Thymus (tissue), 11 donors: ENCODE measurements at regions not wholly inside any gene's neighbourhood (a gene's known extent, or its start where the extent isn't known, plus 50 kb on each side); places are given as distances from the start of the nearest gene placed in this dataset.

Experiments
- DNase-seq, 9 donors: peaks; one replicate each; pipeline ENCODE4 v3.0.0-alpha.2; 2013; ENCODE audit warnings: low spot score in 9 of 9, low read depth in 6 of 9, missing footprints in 1 of 9
- H3K27ac ChIP-seq, 2 donors: one replicate each; pipeline ENCODE4 v1.5.1; 2013; ENCODE audit warnings: control low read depth in 1 of 2, low read depth in 1 of 2, low read length in 1 of 2, mild to moderate bottlenecking in 1 of 2, moderate library complexity in 1 of 2
- H3K27me3 ChIP-seq, 2 donors: one replicate each; pipeline ENCODE4 v1.5.1; 2013; ENCODE audit warnings: low read length in 1 of 2; ENCODE audit not compliant: control insufficient read depth in 2 of 2, insufficient read depth in 1 of 2
- H3K36me3 ChIP-seq, 2 donors: one replicate each; pipeline ENCODE4 v1.5.1; 2013; ENCODE audit warnings: low read length in 1 of 2, mild to moderate bottlenecking in 1 of 2, moderate library complexity in 1 of 2; ENCODE audit not compliant: control insufficient read depth in 2 of 2, insufficient read depth in 2 of 2
- H3K4me1 ChIP-seq, 2 donors: one replicate each; pipeline ENCODE4 v1.5.1; 2013; ENCODE audit warnings: low read length in 2 of 2; ENCODE audit not compliant: control insufficient read depth in 2 of 2, insufficient read depth in 2 of 2
- H3K4me3 ChIP-seq, 2 donors: one replicate each; pipeline ENCODE4 v1.5.1; 2013; ENCODE audit warnings: low read length in 2 of 2, control low read depth in 1 of 2, mild to moderate bottlenecking in 1 of 2
- H3K9me3 ChIP-seq, 2 donors: one replicate each; pipeline ENCODE4 v1.5.1; 2013; ENCODE audit warnings: low read length in 1 of 2, mild to moderate bottlenecking in 1 of 2; ENCODE audit not compliant: control insufficient read depth in 2 of 2, insufficient read depth in 1 of 2
- WGBS: extraction: QIAGEN DNeasy Blood & Tissue Kit; methylation state at CpG from one replicate; pipeline ENCODE4 v1.1.7; 2013; 5-methylcytosine and 5-hydroxymethylcytosine counted together
- donor health status: healthy.

DNA sequence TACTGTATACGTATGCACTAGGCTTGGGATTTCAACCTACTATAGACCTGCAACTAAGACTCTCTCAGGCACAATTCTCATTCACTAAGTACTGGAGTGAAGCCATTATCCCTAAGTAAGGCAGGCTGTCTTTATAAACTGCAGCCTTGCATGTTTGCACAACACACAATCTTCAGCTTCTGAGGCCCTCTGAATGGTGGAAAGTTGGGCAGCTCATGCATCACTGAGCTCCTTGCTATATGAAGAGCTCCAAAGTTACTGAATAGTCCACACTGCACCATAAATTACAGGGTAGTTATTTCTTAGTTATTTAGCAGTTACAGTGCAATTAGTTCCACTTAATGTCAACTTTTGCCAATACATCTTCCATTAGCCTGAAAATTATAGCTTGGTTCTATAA lies 384.6 kb downstream of the BRINP1 start:
- WGBS: 94% methylated on average over 1 of the region's 1 CpG
- no peak overlapping the region for H3K27ac ChIP-seq

DNA sequence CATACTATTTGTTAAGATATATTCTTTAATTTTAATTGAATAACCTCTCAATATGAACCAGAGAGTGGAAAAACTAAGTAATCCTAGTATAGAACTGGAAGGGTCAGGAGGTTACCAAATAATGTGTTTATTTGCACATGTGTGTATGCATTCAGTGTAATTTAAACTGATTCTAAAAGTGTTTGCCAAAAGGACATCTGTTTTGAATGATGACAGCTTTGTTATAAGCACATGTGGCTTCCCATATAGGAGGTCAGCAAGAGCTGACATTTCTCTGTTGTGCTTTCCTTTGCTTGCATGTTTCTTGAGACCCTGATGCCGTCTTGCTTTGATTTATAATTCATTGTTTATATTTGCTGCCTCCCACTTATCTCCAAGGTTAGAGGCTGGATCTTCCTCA lies 383.4 kb downstream of the BRINP1 start:
- H3K9me3 ChIP-seq: no peaks in the 10 kb centered on the region
- WGBS: 82% methylated on average over 1 of the region's 1 CpG

More for the DNA sequence above, 384.6 kb downstream of the BRINP1 start:
- no peaks in the 10 kb centered on the region for H3K4me1 ChIP-seq
- H3K9me3 ChIP-seq: no peaks in the 10 kb centered on the region
- no peaks in the 10 kb centered on the region for H3K36me3 ChIP-seq
- no peak for DNase-seq
- no peaks in the 10 kb centered on the region for H3K27me3 ChIP-seq
- no peak overlapping the region for H3K4me3 ChIP-seq

GRCh38 chr9:118987167-118987566 lies 382.1 kb downstream of the BRINP1 start:
- Histone ChIP-seq H3K9me3 (no peaks in the 10 kb centered on the region), H3K27me3 (no peaks in the 10 kb centered on the region), H3K4me1 (no peaks in the 10 kb centered on the region), H3K27ac (no peak overlapping the region), H3K36me3 (no peaks in the 10 kb centered on the region), H3K4me3 (no peak overlapping the region)
- DNase-seq: no peak
- 77% methylated on average over 4 of the region's 4 CpGs for WGBS

More for the DNA sequence above, 383.4 kb downstream of the BRINP1 start:
- Histone ChIP-seq H3K36me3 (no peaks in the 10 kb centered on the region), H3K4me3 (no peak overlapping the region), H3K4me1 (no peaks in the 10 kb centered on the region), H3K27ac (no peak overlapping the region), H3K27me3 (no peaks in the 10 kb centered on the region)
- no peak for DNase-seq

DNA sequence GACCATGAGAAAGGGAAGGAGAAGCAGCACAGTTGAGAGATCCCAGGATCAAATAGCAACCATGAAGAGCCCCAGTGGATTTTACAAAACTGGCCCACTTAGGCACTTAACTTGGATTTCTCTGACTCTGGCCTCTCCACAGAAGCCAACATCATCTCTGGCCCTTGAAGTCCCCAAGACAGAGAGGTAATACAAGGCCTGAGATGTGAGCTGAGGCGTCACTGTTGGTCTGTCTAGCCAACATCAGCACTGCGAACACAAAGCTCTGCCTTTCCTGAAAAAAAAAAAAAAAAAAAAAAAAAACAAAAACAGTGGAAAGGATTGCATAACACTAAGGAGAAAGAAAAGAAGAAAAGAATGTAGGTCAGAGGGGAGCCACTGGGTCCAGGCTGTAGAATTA lies 378.3 kb downstream of the BRINP1 start:
- no peak overlapping the region for H3K4me3 ChIP-seq
- H3K9me3 ChIP-seq: no peaks in the 10 kb centered on the region
- WGBS: 59% methylated on average over 2 of the region's 2 CpGs
- no peak overlapping the region for H3K27ac ChIP-seq
- H3K36me3 ChIP-seq: no peaks in the 10 kb centered on the region
- no peaks in the 10 kb centered on the region for H3K27me3 ChIP-seq
- no peak for DNase-seq
- H3K4me1 ChIP-seq: no peaks in the 10 kb centered on the region

GRCh38 chr9:118991366-118992285 lies 377.6 kb downstream of the BRINP1 start:
- WGBS: 6% methylated on average over 3 of the region's 3 CpGs
- Histone ChIP-seq H3K27me3 (no peaks in the 10 kb centered on the region), H3K27ac (no peak overlapping the region), H3K4me1 (no peaks in the 10 kb centered on the region), H3K9me3 (no peaks in the 10 kb centered on the region), H3K36me3 (no peaks in the 10 kb centered on the region), H3K4me3 (no peak overlapping the region)
- no peak for DNase-seq

DNA sequence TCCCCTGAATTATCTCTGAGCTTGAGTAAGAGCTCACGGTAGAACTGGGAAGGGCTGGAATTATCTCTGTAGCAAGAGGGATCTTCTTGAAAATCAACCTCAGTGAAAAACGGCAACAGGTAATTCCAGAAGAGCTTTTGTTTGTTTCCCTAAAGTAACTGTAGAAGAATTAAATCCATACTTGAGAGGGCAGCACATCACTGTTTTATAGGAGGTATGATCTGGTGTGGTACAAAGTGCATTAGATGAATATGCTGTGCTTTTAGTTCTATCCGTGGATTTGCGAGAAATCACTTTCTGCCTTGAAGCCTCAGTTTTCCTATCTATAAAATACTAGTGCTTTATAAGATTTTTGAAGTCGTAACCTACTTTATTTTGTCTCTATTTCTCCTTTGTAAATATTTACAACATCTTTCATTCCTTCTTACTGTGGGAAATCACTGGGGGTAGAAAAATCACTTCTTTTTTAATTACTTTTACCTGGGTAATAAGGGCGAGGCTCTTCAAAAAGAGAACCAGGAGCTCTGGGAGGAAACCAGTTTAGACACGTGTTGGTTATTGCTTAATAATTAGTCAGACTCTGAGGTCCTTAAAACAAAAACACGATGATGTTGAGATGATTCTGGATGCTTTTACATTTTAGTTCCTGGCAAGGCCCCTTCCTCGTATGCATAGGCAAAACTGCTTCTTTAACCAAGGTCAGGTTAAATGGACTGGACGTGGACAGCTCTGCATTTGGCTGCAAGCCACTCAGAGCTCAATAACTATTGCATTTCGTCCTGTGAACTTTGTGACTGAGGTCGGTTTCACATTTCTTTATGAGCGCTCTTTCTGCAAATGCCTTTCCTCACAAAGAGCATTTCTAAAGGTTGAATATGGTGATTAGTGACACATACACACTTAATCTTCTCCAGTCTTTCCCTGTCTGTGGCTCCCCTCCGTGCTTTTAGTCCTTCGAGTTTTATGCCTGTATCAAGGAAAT lies 376.1 kb downstream of the BRINP1 start:
- no peaks in the 10 kb centered on the region for H3K9me3 ChIP-seq
- 82% methylated on average over 15 of the region's 15 CpGs for WGBS
- no peak for DNase-seq
- H3K27ac ChIP-seq: no peak overlapping the region
- H3K27me3 ChIP-seq: no peaks in the 10 kb centered on the region
- H3K4me3 ChIP-seq: no peak overlapping the region
- no peaks in the 10 kb centered on the region for H3K4me1 ChIP-seq
- no peaks in the 10 kb centered on the region for H3K36me3 ChIP-seq

GRCh38 chr9:118993965-118994364 lies 375.3 kb downstream of the BRINP1 start:
- no peak for DNase-seq
- Histone ChIP-seq H3K27ac (no peak overlapping the region), H3K4me3 (no peak overlapping the region), H3K27me3 (no peaks in the 10 kb centered on the region), H3K4me1 (no peaks in the 10 kb centered on the region), H3K36me3 (no peaks in the 10 kb centered on the region), H3K9me3 (no peaks in the 10 kb centered on the region)
- 76% methylated on average over 4 of the region's 4 CpGs for WGBS

DNA sequence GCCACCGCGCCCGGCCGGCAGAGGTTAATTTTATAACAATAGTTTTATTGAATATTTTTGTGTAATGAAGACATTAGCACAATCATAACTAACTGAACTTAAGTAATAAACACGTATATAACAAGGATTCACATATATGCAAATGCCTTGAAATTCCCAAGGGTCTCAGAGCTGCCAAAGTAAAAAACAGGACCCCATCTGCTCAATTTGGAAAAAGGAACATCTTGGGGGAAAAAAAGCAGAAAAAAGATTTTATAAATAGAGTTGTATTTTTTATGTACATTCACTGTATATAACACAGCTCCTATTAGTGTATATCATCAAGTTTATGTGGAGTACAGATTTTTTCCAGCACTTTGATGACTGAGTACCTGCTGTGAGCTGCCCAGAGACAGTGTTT lies 366.7 kb downstream of the BRINP1 start:
- no peaks in the 10 kb centered on the region for H3K27me3 ChIP-seq
- WGBS: 95% methylated on average over 5 of the region's 5 CpGs
- H3K9me3 ChIP-seq: no peaks in the 10 kb centered on the region
- no peaks in the 10 kb centered on the region for H3K4me1 ChIP-seq
- no peak overlapping the region for H3K27ac ChIP-seq
- no peak for DNase-seq
- no peaks in the 10 kb centered on the region for H3K36me3 ChIP-seq
- H3K4me3 ChIP-seq: no peak overlapping the region

DNA sequence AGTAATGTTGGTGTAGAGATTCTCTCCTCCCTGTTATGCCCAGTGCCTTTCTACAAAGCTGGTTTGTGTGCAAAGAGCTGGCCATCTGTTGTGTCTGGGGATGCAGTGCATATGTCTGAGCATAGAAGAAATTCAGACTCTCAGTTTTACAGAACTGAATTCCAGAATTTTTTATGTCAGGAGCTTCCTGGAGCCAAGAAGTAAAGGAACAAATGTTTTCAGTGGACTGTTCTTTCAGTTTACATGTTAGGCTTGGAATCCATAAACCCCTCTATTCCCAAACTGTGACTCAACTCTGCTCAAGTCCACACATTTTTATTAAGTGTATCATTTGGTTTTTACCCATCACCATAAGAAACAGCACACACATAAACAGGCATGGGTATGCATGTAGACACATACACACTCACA lies 366.0 kb downstream of the BRINP1 start:
- H3K27ac ChIP-seq: no peak overlapping the region
- H3K4me1 ChIP-seq: no peaks in the 10 kb centered on the region
- no peaks in the 10 kb centered on the region for H3K36me3 ChIP-seq
- no peak for DNase-seq
- H3K4me3 ChIP-seq: no peak overlapping the region
- H3K27me3 ChIP-seq: no peaks in the 10 kb centered on the region
- no peaks in the 10 kb centered on the region for H3K9me3 ChIP-seq
